DMS 273 treated with DMSO at 0.1 percent for 48 hours (cell line): ENCODE measurements at regions not wholly inside any gene's neighbourhood (a gene's known extent, or its start where the extent isn't known, plus 50 kb on each side); places are given as distances from the start of the nearest gene placed in this dataset.
A peak's percentile ranks its signal among the peaks of the same experiment; 100 is the strongest.
"Not testable (repeated sequence)": the region's sequence is repeated elsewhere in the genome, so short reads cannot be mapped to it uniquely, and the experiment has no call there.

Experiments used
- DNase-seq: peaks from one replicate; lab custom pipeline; 2025; lab: John Stamatoyannopoulos, UW

- DNase-seq: no peak
These were observed 204.8 kb upstream of the SESN3 start for GRCh38 chr11:95435628-95436353.

DNA sequence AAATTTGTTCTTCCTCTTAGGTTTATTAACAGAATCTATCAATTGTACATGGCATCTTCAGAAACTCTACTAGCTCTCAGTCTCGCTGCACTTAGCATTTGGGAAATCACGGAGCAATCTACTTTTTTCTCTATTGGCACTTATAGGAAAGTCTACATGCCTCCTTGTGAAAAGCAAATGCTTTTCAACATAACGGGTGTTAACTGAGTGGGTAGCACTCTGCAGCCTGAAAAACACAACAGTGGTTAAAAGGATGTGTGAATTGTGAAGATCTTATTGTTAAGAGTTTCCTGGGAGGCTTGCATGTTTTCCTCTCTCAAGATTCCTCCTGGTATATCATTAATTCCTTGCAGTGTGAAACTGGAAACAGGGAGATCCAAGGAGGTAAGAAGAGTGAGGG, 204.2 kb upstream of the SESN3 start:
- DNase-seq: no peak

GRCh38 chr11:95434489-95435057, 203.6 kb upstream of the SESN3 start:
- DNase-seq: no peak

DNA sequence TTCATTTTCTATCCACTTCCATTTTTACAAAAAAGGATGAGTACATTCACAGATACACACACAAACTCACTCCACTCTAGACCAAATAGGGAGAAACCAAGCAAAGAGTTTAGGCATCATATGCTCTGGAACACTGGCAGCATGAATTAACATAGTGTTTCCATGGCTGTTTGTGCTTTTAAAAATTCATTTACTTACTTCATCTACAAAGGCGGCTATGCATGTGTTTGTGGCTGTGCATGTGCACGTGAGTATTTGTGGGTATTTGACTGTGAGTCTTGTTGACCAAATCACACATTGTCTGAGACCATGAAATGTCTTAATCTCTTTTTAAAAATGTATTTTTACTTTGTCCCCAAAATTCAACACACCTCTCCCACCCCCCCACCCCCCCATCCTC, 203.0 kb upstream of the SESN3 start:
- DNase-seq: no peak

DNA sequence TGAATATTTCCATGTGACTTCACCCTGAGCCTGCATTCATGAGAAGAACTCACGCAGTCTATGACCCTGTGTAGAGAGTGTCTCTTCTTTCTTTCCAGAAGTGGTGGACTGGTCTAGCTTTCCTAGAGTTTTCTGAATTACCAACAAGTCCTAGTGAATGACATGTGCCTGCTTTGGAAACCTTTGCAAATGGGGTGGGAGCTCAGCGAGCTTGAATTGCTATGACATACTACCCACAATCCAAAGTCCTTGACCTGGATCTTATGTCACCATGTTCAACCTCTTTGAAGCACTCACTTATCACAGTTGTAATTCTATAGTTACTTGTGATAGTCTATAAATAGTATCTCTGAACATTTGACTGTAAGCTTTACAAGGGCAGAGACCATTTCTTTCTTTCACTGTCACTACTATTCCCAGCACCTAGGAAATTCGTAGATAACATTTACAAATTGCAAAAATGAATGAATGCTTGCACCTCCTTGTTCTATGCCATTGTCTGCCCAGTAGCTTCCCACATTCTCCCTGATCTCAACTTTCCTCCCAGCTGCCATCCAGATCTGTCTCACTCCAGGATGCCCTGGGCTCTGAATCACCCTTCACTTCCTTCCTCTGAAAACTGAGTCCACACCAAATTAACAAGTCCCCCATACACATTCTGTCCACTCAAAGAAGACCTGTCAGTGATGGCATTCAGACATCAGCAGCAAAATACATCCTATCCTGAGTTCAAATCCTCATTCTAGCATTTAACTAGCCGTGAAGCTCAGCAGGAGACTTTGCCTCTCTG, 201.9 kb upstream of the SESN3 start:
- DNase-seq: no peak

- DNase-seq: no peak
These were observed 198.4 kb upstream of the SESN3 start for GRCh38 chr11:95429376-95429907.

GRCh38 chr11:95426823-95427462, 195.9 kb upstream of the SESN3 start:
- no peak for DNase-seq

DNA sequence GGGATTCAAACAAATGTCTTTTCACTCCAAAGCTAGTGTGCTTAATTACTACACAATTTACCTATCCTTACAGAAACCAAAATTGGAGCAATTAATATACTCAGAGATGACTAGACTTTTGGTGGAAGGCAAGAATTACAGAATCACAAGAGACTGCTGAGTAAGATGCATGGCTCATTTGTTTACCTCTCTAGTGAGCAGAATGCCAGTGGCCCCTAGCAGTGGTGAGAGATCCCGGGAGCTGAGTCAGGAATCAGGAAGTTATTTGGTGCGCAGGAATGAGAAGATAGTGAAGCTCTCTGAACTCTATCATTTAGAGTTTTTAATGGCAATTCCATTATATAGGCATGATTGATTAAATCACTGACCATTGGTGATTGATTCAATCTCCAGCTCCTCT, 188.9 kb upstream of the SESN3 start:
- DNase-seq: no peak

DNA sequence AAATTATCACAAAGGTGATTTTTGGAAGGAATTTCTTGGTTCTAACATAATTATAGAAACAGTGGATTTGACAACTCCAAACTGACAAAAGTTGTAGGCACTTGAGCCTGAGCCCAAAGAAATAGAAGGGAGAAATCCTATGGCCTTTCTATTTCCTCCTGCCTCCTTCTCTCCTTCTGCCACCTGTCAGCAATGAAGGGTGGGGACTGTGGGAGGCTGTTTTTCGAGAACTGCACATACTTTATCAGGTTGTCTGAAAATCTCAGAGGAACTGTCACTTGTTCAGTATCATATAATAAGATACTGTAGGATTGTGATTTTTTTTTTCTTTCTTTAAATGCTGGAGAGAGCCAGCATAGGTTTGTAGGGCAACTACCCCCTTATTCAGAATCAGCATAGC, 187.9 kb upstream of the SESN3 start:
- no peak for DNase-seq

DNA sequence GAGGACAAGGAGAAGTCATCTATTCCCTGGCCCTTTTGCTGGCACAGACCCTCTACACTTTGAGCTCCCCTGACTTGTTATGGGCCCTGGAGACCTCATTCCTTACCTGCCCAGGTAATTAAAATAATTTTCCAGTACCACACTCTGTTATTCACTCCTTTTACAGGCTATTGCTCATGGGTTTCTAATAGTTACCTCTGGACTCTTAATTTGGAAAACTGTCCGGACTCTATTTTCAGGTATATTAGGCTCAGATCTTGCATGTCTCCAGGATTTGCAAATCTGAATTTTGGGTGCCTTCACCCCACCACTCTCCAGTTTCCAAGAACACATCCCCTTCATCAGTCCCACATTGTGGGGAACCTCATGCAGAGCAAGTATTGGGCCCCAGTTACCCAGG, 186.8 kb upstream of the SESN3 start:
- DNase-seq: no peak

DNA sequence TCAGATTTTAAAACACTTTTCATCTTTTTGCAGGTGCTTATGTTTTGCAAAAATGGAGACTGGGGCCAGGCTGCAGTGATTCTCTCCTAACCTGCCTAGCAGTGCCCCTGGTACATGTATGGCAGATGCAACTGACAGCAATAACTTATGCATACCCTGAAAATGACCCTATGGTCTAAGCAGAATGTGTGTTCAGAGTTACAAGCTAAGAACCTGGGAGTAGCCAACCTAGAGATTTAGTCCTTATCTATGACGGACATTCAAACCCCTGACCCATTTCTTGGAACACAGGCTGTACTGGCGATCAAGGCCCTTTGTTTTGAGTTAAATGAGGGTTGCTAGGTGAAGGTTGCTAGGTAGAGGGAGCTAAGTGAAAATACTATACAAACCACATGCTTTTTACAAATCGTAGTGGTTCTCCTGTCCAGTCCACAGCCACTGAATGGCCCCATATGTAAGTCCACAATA, 184.9 kb upstream of the SESN3 start:
- no peak for DNase-seq

DNA sequence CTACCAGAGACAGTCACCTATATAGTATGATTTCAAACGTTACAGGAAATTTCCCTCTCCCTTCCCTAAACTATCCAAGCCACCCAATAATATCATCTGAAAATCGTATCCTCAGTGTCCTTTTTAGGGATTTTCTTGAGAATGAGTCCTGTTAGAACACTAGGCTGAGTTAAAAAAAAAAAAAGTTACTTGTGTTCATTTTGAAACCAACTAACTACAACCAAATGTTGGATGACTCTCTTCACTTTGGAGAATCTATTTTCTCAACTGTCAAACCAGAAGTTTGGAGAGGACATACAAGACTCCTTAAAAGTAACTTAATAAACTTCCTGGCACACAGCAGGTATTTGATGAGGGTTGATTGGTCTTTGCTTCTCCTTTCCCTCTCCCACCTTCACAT, 183.2 kb upstream of the SESN3 start:
- no peak for DNase-seq

- DNase-seq: no peak
These were observed 182.8 kb upstream of the SESN3 start for GRCh38 chr11:95413761-95414160.

DNA sequence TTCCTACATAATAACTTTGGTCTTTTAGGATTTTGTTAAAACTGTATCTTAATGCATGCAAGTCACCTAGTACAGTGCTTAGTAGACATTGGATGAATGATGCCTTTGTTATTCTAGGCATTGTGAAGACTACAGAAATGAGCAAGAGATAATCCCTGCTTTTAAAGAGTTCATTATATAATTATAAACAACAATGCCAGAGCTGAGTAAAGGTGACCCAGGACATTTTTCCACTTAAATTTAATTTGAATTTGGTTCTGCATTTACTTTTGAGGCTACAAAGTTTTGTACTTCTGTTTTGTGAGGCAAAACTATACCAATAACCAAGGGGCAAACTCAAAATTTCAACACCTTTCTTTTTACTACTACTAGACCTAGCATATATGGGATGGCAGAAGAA, 182.0 kb upstream of the SESN3 start:
- no peak for DNase-seq

DNA sequence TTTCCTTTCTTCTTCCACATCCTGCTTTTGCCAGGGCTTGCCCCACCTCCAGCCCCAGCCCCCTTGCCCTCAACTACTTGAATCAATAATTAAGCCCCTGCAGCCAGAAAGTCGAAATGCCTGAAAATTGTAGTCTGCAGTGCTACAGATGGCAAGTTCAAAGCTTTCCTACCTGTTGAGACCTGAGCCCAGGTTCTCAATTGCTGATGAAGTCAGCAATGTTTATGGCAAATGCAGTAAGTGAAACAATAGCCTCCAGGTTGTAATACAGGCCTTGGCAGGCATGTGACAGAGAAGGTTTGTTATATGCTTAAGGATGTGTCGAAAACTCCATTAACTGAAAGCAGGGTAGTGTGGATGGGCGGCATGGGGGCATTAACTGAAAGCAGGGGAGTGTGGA, 181.1 kb upstream of the SESN3 start:
- DNase-seq: no peak

GRCh38 chr11:95410707-95411106, 179.7 kb upstream of the SESN3 start:
- not testable (repeated sequence) for DNase-seq

GRCh38 chr11:95406271-95406670, 175.3 kb upstream of the SESN3 start:
- no peak for DNase-seq

- peak; percentile 4 for DNase-seq
These were observed 173.4 kb upstream of the SESN3 start for GRCh38 chr11:95404370-95404769.

- DNase-seq: no peak
These were observed 167.6 kb upstream of the SESN3 start for GRCh38 chr11:95398437-95399112.

DNA sequence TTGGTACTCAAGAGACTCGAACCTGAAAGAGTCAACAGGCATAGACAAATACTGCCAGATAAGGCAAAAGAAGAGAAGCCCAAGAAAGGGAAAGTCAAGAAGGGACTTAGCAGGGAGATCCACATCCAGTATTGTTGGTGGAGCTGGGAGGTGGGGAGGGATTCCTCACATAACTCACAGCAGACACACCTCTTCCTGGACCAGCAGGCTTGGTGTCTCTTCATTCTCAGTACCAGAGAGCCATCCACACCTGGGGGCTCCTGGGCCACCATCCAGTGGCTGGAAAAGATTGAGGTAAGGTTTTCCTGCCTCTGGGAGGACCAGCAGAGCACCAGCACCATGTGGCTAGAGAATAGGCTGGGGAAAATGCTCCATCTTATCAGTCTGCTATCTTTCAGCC, 161.6 kb upstream of the SESN3 start:
- no peak for DNase-seq

- DNase-seq: no peak
These were observed 158.4 kb upstream of the SESN3 start for GRCh38 chr11:95389427-95389826.

GRCh38 chr11:95388086-95388485, 157.1 kb upstream of the SESN3 start:
- no peak for DNase-seq
